KMS-11 (cell line): ENCODE measurements at regions not wholly inside any gene's neighbourhood (a gene's known extent, or its start where the extent isn't known, plus 50 kb on each side); places are given as distances from the start of the nearest gene placed in this dataset.

Experiments
- H2AFZ ChIP-seq: fragments of 200-600 bp; sonication (generic); 2 replicates; pipeline ENCODE4 v1.6.1; 2016; ENCODE audit warnings: antibody characterized with exemption, mixed run types, low read depth
- H3K27ac ChIP-seq: fragments of 200-600 bp; sonication (generic); 2 replicates; pipeline ENCODE4 v1.6.1; 2016; ENCODE audit warnings: mild to moderate bottlenecking, mixed run types
- H3K27me3 ChIP-seq: fragments of 200-600 bp; sonication (generic); 2 replicates; pipeline ENCODE4 v1.6.1; 2017; ENCODE audit warnings: mild to moderate bottlenecking, low read depth, mixed run types, moderate library complexity; ENCODE audit not compliant: insufficient read depth
- H3K36me3 ChIP-seq: fragments of 200-600 bp; sonication (generic); 2 replicates; pipeline ENCODE4 v1.6.1; 2017; ENCODE audit warnings: mild to moderate bottlenecking, mixed run types; ENCODE audit not compliant: insufficient read depth
- H3K4me1 ChIP-seq: fragments of 200-600 bp; sonication (generic); 2 replicates; pipeline ENCODE4 v1.6.1; 2016; ENCODE audit warnings: mild to moderate bottlenecking, low read depth, mixed run types; ENCODE audit not compliant: poor library complexity, severe bottlenecking
- H3K4me2 ChIP-seq: fragments of 200-600 bp; sonication (generic); 2 replicates; pipeline ENCODE4 v1.7.0; 2016; ENCODE audit warnings: mild to moderate bottlenecking, mixed run types
- H3K4me3 ChIP-seq: fragments of 200-600 bp; sonication (generic); IDR thresholded peaks from 2 replicates; pipeline ENCODE4 v1.6.1; 2017; ENCODE audit warnings: low read depth, low read length, mixed read lengths; ENCODE audit not compliant: insufficient read depth
- H3K79me2 ChIP-seq: fragments of 200-600 bp; sonication (generic); 2 replicates; pipeline ENCODE4 v1.6.1; 2016; ENCODE audit warnings: low read depth, mixed run types; ENCODE audit not compliant: insufficient read depth
- H3K9ac ChIP-seq: fragments of 200-600 bp; sonication (generic); 2 replicates; pipeline ENCODE4 v1.6.1; 2016; ENCODE audit warnings: mild to moderate bottlenecking, mixed run types
- H4K20me1 ChIP-seq: fragments of 200-600 bp; sonication (generic); 2 replicates; pipeline ENCODE4 v1.6.1; 2016; ENCODE audit warnings: mild to moderate bottlenecking, mixed run types; ENCODE audit not compliant: insufficient read depth
- CTCF ChIP-seq: fragments of 200-600 bp; sonication (generic); conservative IDR thresholded peaks from 2 replicates; pipeline ENCODE4 v1.6.1; 2017; ENCODE audit warnings: low read depth, mild to moderate bottlenecking, antibody characterized with exemption, low read length, moderate library complexity, mixed read lengths

GRCh38 chrX:40174854-40175510 lies 77.2 kb upstream of the BCOR start:
- peaks cover 37% of the 10 kb centered on the region for H3K79me2 ChIP-seq
- no peak overlapping the region for H3K4me3 ChIP-seq
- no peaks in the 10 kb centered on the region for H3K27me3 ChIP-seq
- TF ChIP-seq CTCF = no peak
- H3K27ac ChIP-seq = peak overlapping the region; percentile 99
- peak overlapping the region; percentile 81 for H3K4me2 ChIP-seq
- no peak overlapping the region for H2AFZ ChIP-seq
- H3K4me1 ChIP-seq = peaks cover 20% of the 10 kb centered on the region
- no peaks in the 10 kb centered on the region for H3K36me3 ChIP-seq
- H3K9ac ChIP-seq = peak overlapping the region; percentile 96
- H4K20me1 ChIP-seq = no peaks in the 10 kb centered on the region

- Histone ChIP-seq H3K79me2 (peaks cover 44% of the 10 kb centered on the region), H3K9ac (peak overlapping the region; percentile 96), H3K4me1 (peaks cover 20% of the 10 kb centered on the region), H3K27ac (peak overlapping the region; percentile 99), H3K27me3 (no peaks in the 10 kb centered on the region), H4K20me1 (no peaks in the 10 kb centered on the region), H3K4me3 (no peak overlapping the region), H3K36me3 (no peaks in the 10 kb centered on the region), H3K4me2 (peak overlapping the region; percentile 81), H2AFZ (no peak overlapping the region; the same call in 1 of the 2 replicates)
- TF ChIP-seq CTCF = 0 out of 2 replicates have a peak, but pooled peaks have one; percentile 0
Measured at GRCh38 chrX:40174001-40174853, 76.5 kb upstream of the BCOR start.

- Histone ChIP-seq H3K27ac (peak overlapping the region; percentile 99), H3K27me3 (no peaks in the 10 kb centered on the region), H3K4me1 (peaks cover 20% of the 10 kb centered on the region), H2AFZ (no peak overlapping the region; the same call in 1 of the 2 replicates), H3K4me2 (peak overlapping the region; percentile 81), H3K79me2 (peaks cover 47% of the 10 kb centered on the region), H4K20me1 (no peaks in the 10 kb centered on the region), H3K9ac (peak overlapping the region; percentile 96), H3K4me3 (no peak overlapping the region), H3K36me3 (no peaks in the 10 kb centered on the region)
- TF ChIP-seq CTCF = no peak
Measured at GRCh38 chrX:40173143-40174000, 75.6 kb upstream of the BCOR start.

GRCh38 chrX:40172401-40173142 lies 74.8 kb upstream of the BCOR start:
- Histone ChIP-seq H3K27ac (peak overlapping the region; percentile 99), H3K4me3 (no peak overlapping the region), H3K36me3 (no peaks in the 10 kb centered on the region), H3K4me2 (peak overlapping the region; percentile 81), H3K79me2 (peaks cover 47% of the 10 kb centered on the region), H3K9ac (no peak overlapping the region; the same call in 1 of the 2 replicates), H3K4me1 (peaks cover 19% of the 10 kb centered on the region), H3K27me3 (no peaks in the 10 kb centered on the region), H4K20me1 (no peaks in the 10 kb centered on the region), H2AFZ (no peak overlapping the region)
- no peak for TF ChIP-seq CTCF
